ENCODE measurements at regions not wholly inside any gene's neighbourhood (a gene's known extent, or its start where the extent isn't known, plus 50 kb on each side); places are given as distances from the start of the nearest gene placed in this dataset.

DNA sequence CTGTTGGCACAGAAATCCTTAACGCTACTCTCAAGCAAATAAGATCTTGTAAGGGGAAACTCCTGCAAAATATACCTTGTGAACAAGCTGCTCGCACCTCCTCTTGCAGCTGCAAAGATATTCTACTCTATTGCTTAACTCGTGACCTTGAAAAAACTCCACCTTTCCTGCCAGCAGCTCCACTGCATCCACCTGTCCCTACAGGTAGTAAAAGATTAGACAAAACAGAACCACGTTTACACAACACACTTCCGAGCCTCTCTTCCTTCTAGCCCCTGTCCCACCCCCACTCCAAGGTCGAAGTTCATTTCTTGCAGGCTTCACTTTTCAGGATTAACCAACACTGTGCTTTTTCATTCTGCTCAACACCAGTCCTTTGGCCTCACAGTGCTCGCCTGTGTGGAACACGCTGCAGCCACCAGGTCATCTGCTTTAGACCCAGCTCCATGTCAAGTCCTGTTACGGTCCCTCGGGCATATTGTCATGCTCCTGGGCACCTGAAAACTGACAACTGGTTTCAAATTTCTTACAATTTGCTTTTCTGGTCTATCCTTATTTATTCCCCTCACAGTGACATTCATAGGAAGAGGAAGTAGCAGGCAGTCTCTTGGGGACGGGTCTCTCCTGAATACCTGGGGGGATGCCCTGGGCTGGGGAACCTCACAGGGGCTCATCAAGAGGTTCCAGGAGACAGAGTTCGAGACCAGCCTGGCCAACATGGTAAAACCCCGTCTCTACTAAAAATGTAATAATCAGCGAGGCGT, 165.8 kb upstream of the KLF14 start:
- DNase-seq (no peak), ATAC-seq (ENCODE audit: poor library complexity) (no peak)
- CTCF ChIA-PET = no interaction called here
- peaks cover 90% of the 10 kb centered on the region for H3K4me1 Mint-ChIP-seq (ENCODE audit: low read depth)
- POLR2A ChIA-PET = interaction anchor here (1.2 to 1.6 kb wide), 3 partner anchors 13 to 82 kb away, joined by 5 to 8 read pairs (median 5); no protein-coding TSS in a partner anchor
- no peaks in the 10 kb centered on the region for H3K9me3 ChIP-seq (ENCODE audit: control insufficient read depth in 1 of 2, insufficient read depth in 1 of 2, low read length in 2 of 2)
- intact Hi-C loops (cut with DNase I, micrococcal nuclease) = loop anchor here (5.0 to 10.0 kb wide), 4 partner anchors 55 to 755 kb away; no protein-coding TSS in a partner anchor
- H3K4me3 ChIP-seq (ENCODE audit: low read length) = no peak overlapping the region
- H3K27me3 ChIP-seq (ENCODE audit: control insufficient read depth in 1 of 2, insufficient read depth in 2 of 2, low read length in 2 of 2) = no peaks in the 10 kb centered on the region
- peaks cover 98% of the 10 kb centered on the region for H3K36me3 Mint-ChIP-seq (ENCODE audit: low read depth)
- no peak for TF ChIP-seq CTCF (IDR thresholded peaks at IDR 0.05)
- no peak overlapping the region for H3K4me3 Mint-ChIP-seq
- peaks cover 86% of the 10 kb centered on the region for H3K36me3 ChIP-seq (ENCODE audit: insufficient read depth, low read length)
- no peak overlapping the region for H3K27ac ChIP-seq (ENCODE audit: low read depth in 1 of 2, low read length in 2 of 2)
- H3K27me3 Mint-ChIP-seq = no peaks in the 10 kb centered on the region
- H3K9me3 Mint-ChIP-seq = no peaks in the 10 kb centered on the region
- peak overlapping the region; percentile 68 for H3K27ac Mint-ChIP-seq
- H3K4me1 ChIP-seq (ENCODE audit: insufficient read depth, low read length) = peaks cover 88% of the 10 kb centered on the region

GRCh38 chr7:130900471-130901076, 166.6 kb upstream of the KLF14 start:
- TF ChIP-seq CTCF (IDR thresholded peaks at IDR 0.05) = no peak
- peaks cover 88% of the 10 kb centered on the region for H3K4me1 ChIP-seq (ENCODE audit: insufficient read depth, low read length)
- H3K27me3 ChIP-seq (ENCODE audit: control insufficient read depth in 1 of 2, insufficient read depth in 2 of 2, low read length in 2 of 2) = no peaks in the 10 kb centered on the region
- peaks cover 84% of the 10 kb centered on the region for H3K36me3 ChIP-seq (ENCODE audit: insufficient read depth, low read length)
- H3K36me3 Mint-ChIP-seq (ENCODE audit: low read depth) = peaks cover 94% of the 10 kb centered on the region
- DNase-seq (no peak), ATAC-seq (ENCODE audit: poor library complexity) (no peak)
- no peak overlapping the region for H3K4me3 ChIP-seq (ENCODE audit: low read length)
- H3K4me1 Mint-ChIP-seq (ENCODE audit: low read depth) = peaks cover 86% of the 10 kb centered on the region
- intact Hi-C loops (cut with DNase I, micrococcal nuclease) = no loop called here
- peak overlapping the region in 1 of 2 donors; percentile 25 for H3K27ac ChIP-seq (ENCODE audit: low read depth in 1 of 2, low read length in 2 of 2)
- H3K4me3 Mint-ChIP-seq = no peak overlapping the region
- POLR2A ChIA-PET = interaction anchor here (1.2 to 1.6 kb wide), 3 partner anchors 13 to 81 kb away, joined by 3 to 8 read pairs (median 5); no protein-coding TSS in a partner anchor
- H3K27me3 Mint-ChIP-seq = no peaks in the 10 kb centered on the region
- H3K9me3 ChIP-seq (ENCODE audit: control insufficient read depth in 1 of 2, insufficient read depth in 1 of 2, low read length in 2 of 2) = no peaks in the 10 kb centered on the region
- CTCF ChIA-PET = no interaction called here
- H3K27ac Mint-ChIP-seq = peak overlapping the region; percentile 68
- no peaks in the 10 kb centered on the region for H3K9me3 Mint-ChIP-seq

- Mint-ChIP-seq H3K4me1 (ENCODE audit: low read depth) (peaks cover 83% of the 10 kb centered on the region), H3K9me3 (no peaks in the 10 kb centered on the region), H3K27me3 (no peaks in the 10 kb centered on the region), H3K4me3 (no peak overlapping the region), H3K27ac (peak overlapping the region; percentile 68), H3K36me3 (ENCODE audit: low read depth) (peaks cover 90% of the 10 kb centered on the region)
- Histone ChIP-seq H3K4me1 (ENCODE audit: insufficient read depth, low read length) (peaks cover 86% of the 10 kb centered on the region), H3K27me3 (ENCODE audit: control insufficient read depth in 1 of 2, insufficient read depth in 2 of 2, low read length in 2 of 2) (no peaks in the 10 kb centered on the region), H3K9me3 (ENCODE audit: control insufficient read depth in 1 of 2, insufficient read depth in 1 of 2, low read length in 2 of 2) (no peaks in the 10 kb centered on the region), H3K36me3 (ENCODE audit: insufficient read depth, low read length) (peaks cover 83% of the 10 kb centered on the region), H3K27ac (ENCODE audit: low read depth in 1 of 2, low read length in 2 of 2) (peak overlapping the region in 1 of 2 donors; percentile 25), H3K4me3 (ENCODE audit: low read length) (no peak overlapping the region)
- ChIA-PET CTCF (no interaction called here), POLR2A (interaction anchor here (1.2 kb wide), 1 partner anchor 29 kb away, joined by 3 read pairs; no protein-coding TSS in a partner anchor)
- no peak for TF ChIP-seq CTCF (IDR thresholded peaks at IDR 0.05)
- no peak for ATAC-seq (ENCODE audit: poor library complexity)
- DNase-seq = peak in 1 of 14 experiments; percentile 23
- intact Hi-C loops (cut with DNase I, micrococcal nuclease) = no loop called here
Observed at GRCh38 chr7:130901209-130901783, 167.3 kb upstream of the KLF14 start.
